CD8-positive, alpha-beta memory T cell (primary cell): ENCODE measurements at regions not wholly inside any gene's neighbourhood (a gene's known extent, or its start where the extent isn't known, plus 50 kb on each side); places are given as distances from the start of the nearest gene placed in this dataset.

Source experiments
- CTCF ChIA-PET: fragments of 350-600 bp; sonication (Branson Sonifier 250); formaldehyde crosslinking; loops from one replicate; lab custom pipeline; 2021; ENCODE audit warnings: antibody characterized with exemption; lab: Charles Lee
- POLR2A ChIA-PET: fragments of 350-600 bp; sonication (Branson Sonifier 250); formaldehyde crosslinking; loops from one replicate; lab custom pipeline; 2021; ENCODE audit warnings: antibody characterized with exemption; lab: Charles Lee
- DNase-seq, 5 donors: peaks; one replicate each; pipeline versions ENCODE4 v3.0.0 to v3.0.0-alpha.2; 2020 to 2022; ENCODE audit warnings: mixed read lengths in 1 of 5
- H3K27ac ChIP-seq: one replicate; pipeline ENCODE4 v1.7.0; 2013; ENCODE audit warnings: low read depth, mild to moderate bottlenecking, low read length, moderate library complexity
- H3K27me3 ChIP-seq: 2 replicates; pipeline ENCODE4 v1.7.0; 2013; ENCODE audit warnings: low read length, mild to moderate bottlenecking; ENCODE audit not compliant: insufficient read depth, poor library complexity, severe bottlenecking
- H3K36me3 ChIP-seq: 2 replicates; pipeline ENCODE4 v1.7.0; 2013; ENCODE audit warnings: mild to moderate bottlenecking, low read length, moderate library complexity; ENCODE audit not compliant: insufficient read depth
- H3K4me1 ChIP-seq: 2 replicates; pipeline ENCODE4 v1.7.0; 2013; ENCODE audit warnings: mild to moderate bottlenecking, low read length, moderate library complexity; ENCODE audit not compliant: insufficient read depth
- H3K4me3 ChIP-seq: 2 replicates; pipeline ENCODE4 v1.7.0; 2013; ENCODE audit warnings: mild to moderate bottlenecking, low read length
- H3K9me3 ChIP-seq: 2 replicates; pipeline ENCODE4 v1.7.0; 2013; ENCODE audit warnings: mild to moderate bottlenecking, low read length
- H3K27ac Mint-ChIP-seq, 8 donors: one replicate each; pipeline ENCODE4 v1.8.0; 2020 to 2021; ENCODE audit warnings: mixed read lengths in 8 of 8, mild to moderate bottlenecking in 6 of 8, inconsistent platforms in 3 of 8, moderate library complexity in 3 of 8
- H3K27me3 Mint-ChIP-seq, 2 donors: one replicate each; pipeline ENCODE4 v1.8.0; 2020 to 2021; ENCODE audit warnings: mixed read lengths in 2 of 2, mild to moderate bottlenecking in 1 of 2, moderate library complexity in 1 of 2
- H3K36me3 Mint-ChIP-seq, 3 donors: one replicate each; pipeline ENCODE4 v1.8.0; 2020 to 2021; ENCODE audit warnings: mixed read lengths in 3 of 3, inconsistent platforms in 1 of 3, mild to moderate bottlenecking in 1 of 3
- H3K4me1 Mint-ChIP-seq, 3 donors: one replicate each; pipeline ENCODE4 v1.8.0; 2020 to 2021; ENCODE audit warnings: mixed read lengths in 3 of 3, inconsistent platforms in 1 of 3, mild to moderate bottlenecking in 1 of 3
- H3K4me3 Mint-ChIP-seq, 7 donors: one replicate each; pipeline ENCODE4 v1.8.0; 2020 to 2021; ENCODE audit warnings: mixed read lengths in 7 of 7, mild to moderate bottlenecking in 6 of 7, moderate library complexity in 4 of 7, inconsistent platforms in 2 of 7
- H3K9me3 Mint-ChIP-seq, 5 donors: one replicate each; pipeline ENCODE4 v1.8.0; 2020 to 2022; ENCODE audit warnings: mixed read lengths in 5 of 5, mild to moderate bottlenecking in 3 of 5, moderate library complexity in 2 of 5, inconsistent platforms in 1 of 5

- H3K4me3 Mint-ChIP-seq = no peak overlapping the region
- CTCF ChIA-PET = no interaction called here
- H3K27me3 Mint-ChIP-seq = peaks cover 0 to 1% of the 10 kb centered on the region in 2 donors
- no peaks in the 10 kb centered on the region for H3K27me3 ChIP-seq
- no peaks in the 10 kb centered on the region for H3K4me1 Mint-ChIP-seq
- no peak overlapping the region for H3K27ac Mint-ChIP-seq
- no peak overlapping the region for H3K27ac ChIP-seq
- no peak overlapping the region for H3K4me3 ChIP-seq
- DNase-seq = no peak
- H3K4me1 ChIP-seq = no peaks in the 10 kb centered on the region
- no peaks in the 10 kb centered on the region for H3K36me3 Mint-ChIP-seq
- peaks cover 0 to 4% (median 0%) of the 10 kb centered on the region in 5 donors for H3K9me3 Mint-ChIP-seq
- H3K9me3 ChIP-seq = no peaks in the 10 kb centered on the region
- H3K36me3 ChIP-seq = no peaks in the 10 kb centered on the region
- POLR2A ChIA-PET = no interaction called here
These were observed 101.2 kb upstream of the CYYR1 start for GRCh38 chr21:26674323-26674722.

DNA sequence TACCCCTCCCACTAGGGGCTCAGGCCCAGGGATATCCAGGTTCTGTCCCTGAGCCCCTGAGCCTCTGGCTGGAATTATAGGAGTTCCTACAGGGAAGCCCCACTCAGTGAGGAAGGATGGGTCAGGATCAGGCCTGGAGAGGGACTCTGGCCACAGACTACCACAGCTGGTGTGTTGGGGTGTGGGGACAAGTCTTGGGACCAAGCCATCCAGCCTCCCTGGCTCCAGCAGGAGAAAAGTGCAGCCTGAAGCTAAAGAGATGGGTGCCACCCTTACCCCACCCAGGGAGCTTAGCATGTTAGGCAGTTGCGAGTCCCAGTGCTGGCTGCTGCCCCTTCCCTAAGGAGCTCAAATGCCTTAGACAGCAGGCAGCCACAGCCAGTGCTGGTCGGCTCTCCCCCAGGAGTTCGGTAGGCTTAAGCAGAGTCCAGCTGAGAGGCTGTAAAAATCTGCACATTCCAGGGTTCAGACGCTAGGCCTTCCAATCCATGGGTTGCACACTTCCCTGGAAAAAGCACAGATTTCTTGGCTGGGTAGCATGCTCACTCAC lies 96.2 kb upstream of the CYYR1 start:
- H3K4me1 ChIP-seq = no peaks in the 10 kb centered on the region
- Mint-ChIP-seq H3K4me3 (no peak overlapping the region), H3K27ac (no peak overlapping the region), H3K36me3 (no peaks in the 10 kb centered on the region), H3K4me1 (no peaks in the 10 kb centered on the region), H3K9me3 (peaks cover 0 to 24% (median 5%) of the 10 kb centered on the region in 5 donors), H3K27me3 (no peaks in the 10 kb centered on the region)
- no peaks in the 10 kb centered on the region for H3K36me3 ChIP-seq
- CTCF ChIA-PET = no interaction called here
- H3K9me3 ChIP-seq = no peaks in the 10 kb centered on the region
- POLR2A ChIA-PET = no interaction called here
- H3K27ac ChIP-seq = no peak overlapping the region
- no peak overlapping the region for H3K4me3 ChIP-seq
- H3K27me3 ChIP-seq = no peaks in the 10 kb centered on the region
- no peak for DNase-seq

DNA sequence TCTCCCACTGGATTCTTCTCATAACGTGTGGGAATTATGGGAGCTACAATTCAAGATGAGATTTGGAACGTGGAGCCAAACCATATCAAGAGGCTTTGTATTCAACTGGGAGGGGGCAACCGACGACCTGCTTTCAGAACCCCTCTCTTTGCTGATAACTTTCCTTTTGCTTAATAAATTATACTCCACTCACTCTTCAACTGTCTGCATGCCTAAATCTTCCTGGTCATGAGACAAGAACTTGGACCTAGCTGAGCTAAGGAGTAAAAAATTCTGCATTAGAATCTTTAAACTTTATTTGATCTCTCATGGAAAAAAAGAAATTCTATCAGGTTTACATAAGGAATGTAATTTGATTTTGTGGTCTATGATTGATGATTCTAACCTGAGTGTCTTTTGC lies 86.7 kb upstream of the CYYR1 start:
- Histone ChIP-seq H3K27me3 (no peaks in the 10 kb centered on the region), H3K36me3 (no peaks in the 10 kb centered on the region), H3K4me1 (no peaks in the 10 kb centered on the region), H3K27ac (no peak overlapping the region), H3K9me3 (no peaks in the 10 kb centered on the region), H3K4me3 (no peak overlapping the region)
- ChIA-PET CTCF (no interaction called here), POLR2A (no interaction called here)
- Mint-ChIP-seq H3K9me3 (peaks cover 0 to 14% (median 3%) of the 10 kb centered on the region in 5 donors), H3K27ac (no peak overlapping the region), H3K36me3 (no peaks in the 10 kb centered on the region), H3K27me3 (no peaks in the 10 kb centered on the region), H3K4me1 (no peaks in the 10 kb centered on the region), H3K4me3 (no peak overlapping the region)
- no peak for DNase-seq

DNA sequence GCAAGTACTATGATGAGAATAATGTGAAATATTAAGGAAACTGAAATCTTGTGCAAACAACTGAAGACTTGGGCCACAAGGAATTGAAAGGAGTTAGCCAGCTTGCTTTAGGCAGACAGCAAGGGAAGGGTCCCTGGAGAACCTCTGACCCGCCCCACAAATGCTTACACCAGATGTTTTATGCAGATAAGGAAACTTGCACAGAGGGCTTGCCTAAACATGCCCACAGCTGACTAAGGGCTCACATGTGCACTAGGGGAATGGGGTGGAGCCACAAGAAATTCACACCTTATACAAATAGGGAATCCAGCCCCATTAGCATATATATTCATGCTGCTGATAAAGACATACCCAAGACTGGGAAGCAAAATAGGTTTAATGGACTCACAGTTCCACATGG lies 86.1 kb upstream of the CYYR1 start:
- no peak overlapping the region for H3K27ac ChIP-seq
- Mint-ChIP-seq H3K9me3 (peaks cover 0 to 9% (median 3%) of the 10 kb centered on the region in 5 donors), H3K27me3 (no peaks in the 10 kb centered on the region), H3K4me3 (no peak overlapping the region), H3K4me1 (no peaks in the 10 kb centered on the region), H3K36me3 (no peaks in the 10 kb centered on the region), H3K27ac (no peak overlapping the region)
- H3K4me3 ChIP-seq = no peak overlapping the region
- CTCF ChIA-PET = no interaction called here
- no peaks in the 10 kb centered on the region for H3K36me3 ChIP-seq
- DNase-seq = no peak
- no peaks in the 10 kb centered on the region for H3K4me1 ChIP-seq
- POLR2A ChIA-PET = no interaction called here
- H3K9me3 ChIP-seq = no peaks in the 10 kb centered on the region
- no peaks in the 10 kb centered on the region for H3K27me3 ChIP-seq

DNA sequence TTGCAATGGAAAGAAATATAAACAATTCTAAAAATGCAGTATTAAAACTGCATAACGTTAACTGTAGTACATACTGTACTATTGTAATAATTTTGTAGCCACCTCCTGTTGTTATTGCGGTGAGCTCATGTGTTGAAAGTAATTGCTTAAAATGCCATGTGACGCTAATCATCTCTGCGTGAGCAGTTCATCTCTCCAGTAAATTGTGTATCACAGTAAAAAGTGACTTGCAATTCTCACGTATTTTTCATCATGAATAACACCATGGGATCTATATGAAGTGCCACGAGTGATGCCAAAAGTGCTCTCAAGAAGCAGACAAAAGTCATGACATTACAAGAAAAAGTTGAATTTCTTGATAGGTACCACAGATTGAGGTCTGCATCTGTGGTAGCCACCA lies 82.4 kb upstream of the CYYR1 start:
- no peaks in the 10 kb centered on the region for H3K36me3 Mint-ChIP-seq
- peaks cover 0 to 10% (median 2%) of the 10 kb centered on the region in 5 donors for H3K9me3 Mint-ChIP-seq
- Histone ChIP-seq H3K27me3 (no peaks in the 10 kb centered on the region), H3K4me1 (no peaks in the 10 kb centered on the region), H3K27ac (no peak overlapping the region), H3K9me3 (no peaks in the 10 kb centered on the region), H3K4me3 (no peak overlapping the region), H3K36me3 (no peaks in the 10 kb centered on the region)
- H3K4me1 Mint-ChIP-seq = no peaks in the 10 kb centered on the region
- ChIA-PET CTCF (no interaction called here), POLR2A (no interaction called here)
- H3K4me3 Mint-ChIP-seq = no peak overlapping the region
- no peak overlapping the region for H3K27ac Mint-ChIP-seq
- H3K27me3 Mint-ChIP-seq = no peaks in the 10 kb centered on the region
- DNase-seq = no peak

GRCh38 chr21:26653430-26653829 lies 80.3 kb upstream of the CYYR1 start:
- Histone ChIP-seq H3K36me3 (no peaks in the 10 kb centered on the region), H3K27ac (no peak overlapping the region), H3K9me3 (no peaks in the 10 kb centered on the region), H3K27me3 (no peaks in the 10 kb centered on the region), H3K4me3 (no peak overlapping the region), H3K4me1 (no peaks in the 10 kb centered on the region)
- H3K27me3 Mint-ChIP-seq = no peaks in the 10 kb centered on the region
- no peak for DNase-seq
- no peaks in the 10 kb centered on the region for H3K4me1 Mint-ChIP-seq
- POLR2A ChIA-PET = no interaction called here
- H3K4me3 Mint-ChIP-seq = no peak overlapping the region
- peaks cover 0 to 9% (median 2%) of the 10 kb centered on the region in 5 donors for H3K9me3 Mint-ChIP-seq
- CTCF ChIA-PET = no interaction called here
- no peaks in the 10 kb centered on the region for H3K36me3 Mint-ChIP-seq
- H3K27ac Mint-ChIP-seq = no peak overlapping the region

GRCh38 chr21:26652854-26653253 lies 79.8 kb upstream of the CYYR1 start:
- Mint-ChIP-seq H3K4me1 (no peaks in the 10 kb centered on the region), H3K9me3 (peaks cover 0 to 9% (median 2%) of the 10 kb centered on the region in 5 donors), H3K36me3 (no peaks in the 10 kb centered on the region), H3K27ac (no peak overlapping the region), H3K4me3 (no peak overlapping the region), H3K27me3 (no peaks in the 10 kb centered on the region)
- ChIA-PET POLR2A (no interaction called here), CTCF (no interaction called here)
- Histone ChIP-seq H3K4me3 (no peak overlapping the region), H3K27ac (no peak overlapping the region), H3K36me3 (no peaks in the 10 kb centered on the region), H3K4me1 (no peaks in the 10 kb centered on the region), H3K27me3 (no peaks in the 10 kb centered on the region), H3K9me3 (no peaks in the 10 kb centered on the region)
- DNase-seq = no peak

DNA sequence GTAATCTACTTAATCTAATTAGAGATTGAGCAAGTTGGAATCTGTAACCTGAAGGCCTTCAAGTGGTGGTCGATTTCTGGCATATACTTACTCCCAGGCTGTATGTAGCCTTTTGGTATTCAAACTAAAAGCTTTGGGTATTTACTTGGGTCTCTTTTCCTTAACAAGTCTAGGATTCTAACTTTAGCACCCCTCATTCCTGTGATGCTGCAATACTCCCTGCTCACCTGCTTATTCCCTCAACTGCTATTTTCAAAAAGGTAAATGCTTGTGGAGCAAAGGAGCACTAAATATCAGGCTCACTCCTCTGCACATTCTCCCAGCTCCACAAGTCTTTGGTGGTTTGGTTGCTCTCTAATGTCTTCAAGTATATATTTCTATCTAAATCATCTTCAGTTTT lies 68.0 kb upstream of the CYYR1 start:
- peaks cover 2 to 12% (median 4%) of the 10 kb centered on the region in 5 donors for H3K9me3 Mint-ChIP-seq
- POLR2A ChIA-PET = no interaction called here

More for the DNA sequence above, 68.0 kb upstream of the CYYR1 start:
- Histone ChIP-seq H3K27me3 (no peaks in the 10 kb centered on the region), H3K4me3 (no peak overlapping the region), H3K9me3 (no peaks in the 10 kb centered on the region), H3K36me3 (no peaks in the 10 kb centered on the region), H3K4me1 (no peaks in the 10 kb centered on the region), H3K27ac (no peak overlapping the region)
- Mint-ChIP-seq H3K27me3 (no peaks in the 10 kb centered on the region), H3K4me1 (no peaks in the 10 kb centered on the region), H3K36me3 (no peaks in the 10 kb centered on the region), H3K4me3 (no peak overlapping the region), H3K27ac (no peak overlapping the region)
- CTCF ChIA-PET = no interaction called here
- no peak for DNase-seq
